IPS-11a (cell line): ENCODE measurements at regions not wholly inside any gene's neighbourhood (a gene's known extent, or its start where the extent isn't known, plus 50 kb on each side); places are given as distances from the start of the nearest gene placed in this dataset.
"Not testable (repeated sequence)": the region's sequence is repeated elsewhere in the genome, so short reads cannot be mapped to it uniquely, and the experiment has no call there.

Experiments used
- H3K4me3 ChIP-seq: one replicate; pipeline ENCODE4 v1.5.1; 2013; ENCODE audit warnings: low read depth, low read length, control low read depth

- H3K4me3 ChIP-seq = no peak overlapping the region
Measured at GRCh38 chr12:84413656-84414055, 498.9 kb downstream of the SLC6A15 start.

GRCh38 chr12:84412226-84412625, 500.4 kb downstream of the SLC6A15 start:
- no peak overlapping the region for H3K4me3 ChIP-seq

- H3K4me3 ChIP-seq = no peak overlapping the region
Measured at GRCh38 chr12:84411031-84411430, 501.6 kb downstream of the SLC6A15 start.

- H3K4me3 ChIP-seq = no peak overlapping the region
Measured at GRCh38 chr12:84408936-84409335, 503.7 kb downstream of the SLC6A15 start.

GRCh38 chr12:84406720-84407119, 505.9 kb downstream of the SLC6A15 start:
- not testable (repeated sequence) for H3K4me3 ChIP-seq

GRCh38 chr12:84397846-84398245, 514.8 kb downstream of the SLC6A15 start:
- H3K4me3 ChIP-seq = no peak overlapping the region

- no peak overlapping the region for H3K4me3 ChIP-seq
Measured at GRCh38 chr12:84397263-84397662, 515.3 kb downstream of the SLC6A15 start.

GRCh38 chr12:84391176-84391575, 521.4 kb downstream of the SLC6A15 start:
- not testable (repeated sequence) for H3K4me3 ChIP-seq

- H3K4me3 ChIP-seq = no peak overlapping the region
Measured at GRCh38 chr12:84384384-84384783, 528.2 kb downstream of the SLC6A15 start.

- H3K4me3 ChIP-seq = not testable (repeated sequence)
Measured at GRCh38 chr12:84382486-84382885, 530.1 kb downstream of the SLC6A15 start.

- no peak overlapping the region for H3K4me3 ChIP-seq
Measured at GRCh38 chr12:84376320-84376719, 536.3 kb downstream of the SLC6A15 start.

- H3K4me3 ChIP-seq = no peak overlapping the region
Measured at GRCh38 chr12:84375449-84376170, 537.0 kb downstream of the SLC6A15 start.

- no peak overlapping the region for H3K4me3 ChIP-seq
Measured at GRCh38 chr12:84362552-84362897, 550.1 kb downstream of the SLC6A15 start.

- H3K4me3 ChIP-seq = no peak overlapping the region
Measured at GRCh38 chr12:84361651-84362551, 550.7 kb downstream of the SLC6A15 start.

GRCh38 chr12:84357314-84357713, 555.3 kb downstream of the SLC6A15 start:
- no peak overlapping the region for H3K4me3 ChIP-seq

GRCh38 chr12:84356224-84356623, 556.4 kb downstream of the SLC6A15 start:
- H3K4me3 ChIP-seq = no peak overlapping the region

GRCh38 chr12:84355561-84355960, 557.0 kb downstream of the SLC6A15 start:
- no peak overlapping the region for H3K4me3 ChIP-seq

GRCh38 chr12:84348582-84348981, 564.0 kb downstream of the SLC6A15 start:
- no peak overlapping the region for H3K4me3 ChIP-seq

GRCh38 chr12:84341467-84342193, 571.0 kb downstream of the SLC6A15 start:
- H3K4me3 ChIP-seq = no peak overlapping the region

GRCh38 chr12:84336231-84336630, 576.4 kb downstream of the SLC6A15 start:
- no peak overlapping the region for H3K4me3 ChIP-seq

- H3K4me3 ChIP-seq = no peak overlapping the region
Measured at GRCh38 chr12:84329938-84330337, 582.7 kb downstream of the SLC6A15 start.

GRCh38 chr12:84315926-84316325, 596.7 kb downstream of the SLC6A15 start:
- H3K4me3 ChIP-seq = no peak overlapping the region
